ENCODE measurements at regions not wholly inside any gene's neighbourhood (a gene's known extent, or its start where the extent isn't known, plus 50 kb on each side); places are given as distances from the start of the nearest gene placed in this dataset.

DNA sequence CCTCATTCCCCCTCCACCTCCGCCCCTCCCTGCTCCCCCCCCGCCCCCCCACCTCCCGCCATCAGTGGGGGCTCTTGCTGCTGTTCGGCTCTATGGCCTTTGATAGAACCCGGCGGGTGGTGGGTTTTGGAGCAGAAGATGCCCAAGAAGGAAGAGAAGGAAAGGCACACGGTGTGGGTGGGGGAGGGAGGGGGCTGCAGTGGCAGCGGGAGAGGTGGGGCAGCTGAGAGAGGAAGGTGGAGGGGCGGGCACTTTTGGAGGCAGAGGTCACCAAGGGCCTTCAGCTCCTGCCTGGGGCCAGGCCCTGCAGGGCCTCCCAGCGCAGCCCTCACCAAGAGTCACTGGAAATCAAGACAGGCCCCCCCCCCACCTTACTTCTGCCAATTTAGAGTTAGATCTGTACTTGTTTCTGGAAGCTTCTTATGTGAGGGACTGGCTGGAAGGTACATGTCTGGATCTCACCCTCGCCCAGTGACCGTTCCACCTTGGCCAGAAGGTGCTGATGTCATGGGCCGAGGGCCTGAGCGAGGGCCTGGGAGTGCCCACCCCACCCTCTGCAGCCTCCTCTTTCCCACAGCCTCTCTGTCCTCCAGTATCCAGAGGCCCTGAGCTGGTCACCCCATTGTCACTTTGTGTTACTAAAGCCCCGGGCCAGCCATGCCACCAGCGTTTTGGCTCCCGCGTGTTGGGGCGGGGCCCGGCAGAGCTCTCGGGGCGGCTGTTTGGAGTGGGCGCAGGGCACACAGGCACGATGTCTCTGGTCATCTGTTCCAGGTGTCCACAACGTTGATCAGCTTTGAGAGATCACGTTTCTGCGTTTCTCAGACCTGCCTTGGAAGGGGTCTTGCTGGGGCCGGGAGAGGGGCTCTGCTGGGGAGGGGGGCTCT is 153.9 kb downstream of the KIF26A start:
- DNase-seq = no peak

DNA sequence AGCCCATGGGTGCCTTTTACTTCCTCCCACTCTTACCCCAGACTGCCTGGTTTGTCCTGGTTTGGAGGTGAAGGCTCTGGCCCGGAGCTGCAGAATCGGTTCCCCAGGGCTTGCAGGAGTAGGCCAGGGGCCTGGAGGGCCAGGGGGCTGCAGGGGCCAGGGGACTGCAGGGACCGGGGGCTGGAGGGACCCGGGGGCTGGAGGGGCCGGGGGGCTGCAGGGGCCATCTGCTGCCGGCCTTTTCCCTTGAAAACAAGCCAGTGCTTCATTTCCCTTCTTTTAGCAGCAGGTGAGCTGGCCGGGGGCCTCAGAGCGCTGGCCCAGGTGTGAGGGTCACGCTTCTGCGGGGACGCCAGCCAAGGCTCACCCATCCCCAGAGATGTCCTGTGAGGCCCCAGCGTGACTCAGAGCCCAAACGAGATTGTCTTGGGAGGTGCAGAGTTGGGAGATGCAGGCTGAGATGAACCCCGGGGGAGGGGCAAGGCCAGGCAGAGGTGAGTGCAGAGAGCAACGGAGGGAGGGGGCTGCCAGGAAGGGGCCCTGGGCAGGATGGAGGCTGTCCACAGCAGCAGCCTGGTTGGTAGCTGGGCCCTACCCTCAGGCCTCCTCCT is 154.9 kb downstream of the KIF26A start:
- DNase-seq = no peak

DNA sequence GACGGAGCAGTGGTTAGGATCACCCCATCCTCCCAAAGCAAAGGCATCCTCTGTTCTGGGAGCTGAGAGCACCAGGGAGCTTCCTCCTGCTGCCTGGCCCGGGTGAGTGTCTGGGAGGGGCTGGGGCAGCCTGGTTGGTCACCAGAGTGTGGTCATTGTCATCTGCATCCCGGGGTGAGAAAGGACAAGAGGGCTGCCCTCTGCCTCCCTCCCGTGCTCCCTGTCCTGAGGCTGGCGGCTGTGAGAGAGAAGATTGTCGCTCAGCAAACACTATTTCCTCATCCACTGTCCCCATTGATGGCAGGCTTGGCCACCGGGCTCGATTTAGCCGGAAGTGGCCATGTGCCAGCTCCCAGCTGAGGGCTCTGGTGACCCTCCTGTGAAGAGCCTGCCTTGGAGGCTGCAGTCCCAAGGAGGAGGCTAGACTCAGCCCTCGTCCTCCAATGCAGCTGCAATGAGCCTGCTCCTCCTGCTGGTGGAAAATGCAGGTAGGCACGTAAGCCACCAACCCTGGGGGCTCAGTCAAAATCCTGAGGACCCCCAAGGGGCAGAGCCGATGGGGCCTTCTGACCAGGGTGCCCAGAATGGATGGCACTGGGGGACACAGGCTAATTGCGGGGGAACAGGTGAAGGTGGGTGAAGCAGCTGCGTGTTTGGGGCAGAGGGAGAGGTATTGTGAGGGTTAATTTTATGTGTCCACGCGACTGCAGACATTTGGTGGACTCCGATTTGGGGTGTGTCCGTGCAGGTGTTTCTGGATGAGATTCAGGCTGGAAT is 155.7 kb downstream of the KIF26A start:
- DNase-seq = no peak

DNA sequence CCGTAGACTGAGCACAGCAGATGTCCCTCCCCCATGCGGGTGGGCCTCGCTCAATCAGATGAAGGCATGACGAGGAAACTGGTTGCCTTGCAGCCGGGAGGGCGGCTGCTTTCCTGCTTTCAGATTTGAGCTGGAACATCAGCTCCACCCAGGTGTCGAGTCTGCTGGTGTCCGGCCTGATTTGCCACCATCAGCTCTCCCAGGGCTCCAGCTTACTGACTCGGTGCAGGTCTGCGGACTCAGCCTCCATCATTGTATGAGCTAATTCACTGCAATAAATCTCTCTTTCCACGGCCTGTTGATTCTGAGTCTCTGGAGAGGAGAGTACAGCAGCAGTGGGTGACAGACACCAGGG is 156.2 kb downstream of the KIF26A start:
- DNase-seq = no peak

DNA sequence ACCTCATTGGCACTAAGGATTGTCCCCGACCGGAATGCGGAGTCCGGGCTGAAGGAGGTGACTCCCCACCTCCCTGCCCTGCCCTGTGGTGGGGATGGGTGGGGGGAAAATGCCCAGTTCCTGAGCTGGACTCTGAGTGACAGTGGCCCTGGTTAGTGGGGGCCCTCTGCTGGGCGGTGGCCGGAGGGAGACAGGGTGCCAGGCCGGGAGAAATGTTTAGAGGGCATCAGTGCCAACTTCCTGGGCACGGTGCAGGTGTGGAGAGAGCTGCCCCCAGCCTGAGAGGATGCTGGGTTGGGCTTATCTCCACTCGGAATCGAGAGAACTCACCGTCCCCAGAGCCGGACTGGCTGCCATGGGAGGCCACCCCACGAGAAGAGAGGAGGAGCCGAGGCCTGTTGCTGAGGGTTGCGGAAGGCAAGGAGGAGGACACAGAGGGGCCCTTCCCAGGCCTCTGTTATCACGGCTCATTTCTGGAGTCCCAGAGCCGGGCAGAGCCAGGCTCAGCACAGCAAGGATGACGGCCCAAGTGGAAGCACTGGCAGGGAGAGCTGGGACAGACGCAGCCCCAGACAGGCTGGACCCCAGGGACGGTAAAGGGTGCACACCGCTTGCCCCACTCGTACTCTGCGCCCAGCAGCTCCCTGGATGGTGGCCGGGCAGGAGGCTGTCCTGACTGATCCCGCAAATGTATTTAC is 156.7 kb downstream of the KIF26A start:
- DNase-seq = no peak

DNA sequence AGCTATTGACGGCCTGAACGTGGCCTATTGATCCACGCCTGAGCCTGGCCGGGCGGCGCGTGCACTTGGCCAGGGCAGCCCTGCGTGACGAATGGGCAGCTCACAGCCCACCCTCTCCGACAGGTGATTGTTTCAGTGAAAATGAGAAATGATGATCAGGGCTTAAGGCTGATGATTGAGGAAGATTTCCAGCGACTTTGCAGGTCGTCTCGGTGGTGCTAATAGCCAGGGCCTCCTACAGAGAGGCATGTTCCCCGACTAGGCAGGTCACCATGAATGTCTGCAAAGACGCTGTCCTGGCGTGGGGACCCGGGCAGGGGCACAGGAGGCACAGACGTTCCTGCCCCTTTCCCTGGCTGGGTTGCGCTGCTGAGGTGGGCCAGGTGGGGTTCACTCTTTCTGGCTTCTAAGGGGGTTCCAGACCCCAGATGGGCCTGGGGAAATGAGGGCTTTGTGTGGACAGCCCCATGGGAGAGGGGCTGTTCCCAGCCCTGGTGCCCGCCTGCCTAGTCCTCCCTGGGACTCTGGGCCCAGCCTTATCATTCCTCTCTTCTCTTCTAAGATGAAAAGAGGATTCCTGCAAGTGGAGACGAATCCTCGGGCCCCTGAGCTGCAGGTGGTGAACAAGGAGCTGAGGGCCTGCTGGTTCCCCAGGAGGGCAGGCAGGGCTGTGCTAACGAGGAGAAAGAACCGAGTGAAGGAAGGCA is 157.4 kb downstream of the KIF26A start:
- DNase-seq = no peak

DNA sequence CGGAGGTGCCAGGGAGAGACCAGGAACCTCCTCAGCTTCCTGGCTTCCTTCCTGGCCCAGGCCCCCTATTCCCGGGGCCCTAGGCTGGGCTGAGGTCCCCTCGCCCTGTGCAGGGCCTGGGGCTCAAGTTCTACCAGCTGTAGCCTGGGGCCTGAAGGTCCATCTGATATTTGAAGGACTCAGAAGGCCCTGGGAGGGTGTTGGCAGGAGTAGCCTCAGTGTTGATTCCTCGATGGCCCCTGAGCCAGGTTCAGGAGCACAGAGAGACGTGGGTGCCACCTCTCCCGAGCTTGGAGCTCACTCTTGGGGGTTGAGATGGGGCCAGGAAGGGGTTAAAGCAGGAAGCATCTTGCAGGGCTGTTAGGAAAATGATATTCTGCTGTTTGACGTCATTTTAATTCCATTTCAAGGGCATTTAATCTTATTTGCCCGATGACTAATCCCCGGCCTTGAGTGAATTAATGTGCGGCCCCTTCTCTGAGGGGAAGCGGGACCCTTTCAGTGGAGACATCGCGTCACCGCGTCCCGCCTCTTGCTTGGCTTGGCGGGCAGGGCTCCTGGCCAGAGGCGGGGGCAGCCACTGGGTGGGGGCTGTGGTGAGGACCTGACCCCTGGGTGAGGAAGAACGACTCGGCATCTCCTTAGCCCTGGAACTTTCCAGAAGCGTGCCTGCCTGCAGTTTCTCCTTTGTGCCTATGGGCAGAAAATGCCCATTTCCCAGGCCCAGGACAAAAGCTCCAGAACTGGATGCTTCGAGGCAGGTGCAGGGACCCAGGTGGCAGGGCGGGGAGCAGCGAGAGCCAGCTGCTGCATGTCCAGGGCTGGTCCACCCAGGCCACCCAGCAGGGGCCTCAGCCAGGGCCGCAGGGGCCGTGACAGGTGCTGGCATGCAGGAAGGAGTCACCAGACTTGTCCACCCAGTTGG is 158.3 kb downstream of the KIF26A start:
- no peak for DNase-seq

DNA sequence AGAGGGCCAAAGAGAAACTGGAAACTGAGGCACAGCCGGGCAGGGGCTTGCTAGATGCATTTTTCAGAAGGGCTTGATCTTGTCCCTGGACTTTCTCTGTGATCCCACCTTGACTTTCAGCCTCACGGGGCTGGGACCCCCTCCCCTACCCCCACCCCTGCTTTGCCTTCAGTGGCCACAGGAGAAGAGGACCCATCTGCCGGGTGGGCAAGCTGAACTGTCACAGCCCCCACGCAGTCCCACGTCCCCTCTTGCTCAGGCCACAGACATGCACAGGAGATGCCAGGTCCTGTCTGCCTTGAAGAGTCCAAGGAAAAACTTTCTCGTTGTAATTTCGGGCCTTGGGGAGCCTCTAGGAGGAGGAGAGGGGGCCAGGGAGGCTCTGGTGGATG is 158.9 kb downstream of the KIF26A start:
- DNase-seq = no peak

DNA sequence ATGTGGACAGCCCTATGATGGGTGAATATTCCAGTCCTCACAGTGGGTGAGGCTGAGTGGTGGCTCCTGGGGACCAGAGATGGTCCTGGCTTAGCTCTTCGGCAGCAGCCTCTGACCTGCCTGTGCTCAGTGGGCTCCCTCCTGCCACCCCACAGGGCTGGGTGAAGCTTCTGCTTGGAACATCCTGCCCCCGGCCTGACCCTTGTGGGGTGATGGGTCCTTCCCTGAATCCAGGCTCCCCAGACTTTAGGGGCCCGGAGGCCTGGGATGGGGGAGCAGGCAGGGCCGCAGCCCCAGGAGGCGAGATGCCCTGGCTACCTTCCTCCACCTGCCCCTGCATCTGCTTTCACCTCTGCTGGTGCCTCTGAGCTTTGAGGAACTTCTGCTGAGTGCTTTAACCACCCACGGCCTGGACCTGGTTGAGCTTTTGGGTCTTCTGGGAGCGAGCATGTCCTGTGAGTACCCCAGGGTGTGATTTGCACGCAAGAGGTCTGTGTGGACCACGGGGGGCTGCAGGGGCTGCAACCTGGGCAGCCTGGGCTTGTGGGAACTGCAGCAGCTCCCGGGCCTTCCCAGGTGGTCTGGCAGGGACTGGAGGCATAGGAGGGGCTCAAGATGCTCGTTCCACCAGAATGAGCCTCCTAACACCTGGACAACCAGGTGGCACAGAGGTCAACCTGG is 159.5 kb downstream of the KIF26A start:
- no peak for DNase-seq

DNA sequence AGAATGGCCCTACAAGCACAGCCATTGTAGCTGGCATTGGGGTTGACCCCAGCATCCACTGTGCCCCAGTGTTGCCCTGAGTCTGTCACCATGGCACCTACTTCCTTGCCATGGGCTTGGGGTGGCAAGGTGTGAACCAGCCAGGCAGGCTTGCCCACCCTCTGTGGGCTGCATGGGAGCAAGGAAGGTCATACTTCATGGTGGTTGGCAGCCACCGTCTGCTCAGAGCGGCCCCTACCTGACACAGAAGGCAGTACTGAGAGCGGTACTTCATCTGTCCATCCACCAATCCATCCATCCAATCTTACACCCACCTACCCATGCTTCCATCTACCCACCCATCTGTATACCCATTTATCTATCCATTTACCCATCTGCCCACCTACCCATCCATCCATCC is 160.1 kb downstream of the KIF26A start:
- DNase-seq = no peak

DNA sequence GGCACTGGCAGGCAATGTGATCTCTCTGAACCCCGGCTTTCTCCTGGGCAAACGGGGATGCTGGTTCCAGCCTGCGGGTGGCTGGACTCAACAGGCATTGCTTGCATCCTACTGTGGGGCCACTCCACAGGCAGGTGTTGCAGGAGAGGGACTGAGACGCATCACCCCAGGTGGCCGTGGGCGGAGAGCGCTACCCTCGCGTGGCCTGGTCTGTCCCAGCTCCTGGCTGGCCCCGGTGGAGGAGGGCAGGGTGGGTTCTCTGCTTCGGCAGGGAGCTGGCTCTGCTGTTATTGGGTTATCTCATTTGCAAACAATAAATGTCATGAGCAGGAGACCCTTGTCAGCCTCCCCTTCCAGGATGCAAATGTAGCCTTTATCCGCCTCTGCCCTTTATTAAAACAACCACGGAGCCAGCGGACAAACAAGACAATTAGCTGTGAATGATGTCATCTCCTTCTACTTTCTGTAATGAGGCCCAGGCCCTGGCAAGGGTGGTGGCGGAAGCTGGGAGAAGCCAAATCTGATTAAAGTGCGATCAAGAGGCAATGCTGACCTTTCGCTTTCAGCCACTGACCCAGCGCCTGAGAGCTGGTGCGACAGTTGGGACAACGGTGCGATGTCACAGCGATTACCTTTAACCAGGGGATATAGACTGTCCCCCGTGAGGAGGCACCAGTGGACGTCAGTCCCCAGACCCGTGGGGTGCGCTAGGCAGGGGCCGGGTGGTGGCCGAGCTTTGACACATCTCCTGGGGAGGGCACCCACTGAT is 161.8 kb downstream of the KIF26A start:
- no peak for DNase-seq

DNA sequence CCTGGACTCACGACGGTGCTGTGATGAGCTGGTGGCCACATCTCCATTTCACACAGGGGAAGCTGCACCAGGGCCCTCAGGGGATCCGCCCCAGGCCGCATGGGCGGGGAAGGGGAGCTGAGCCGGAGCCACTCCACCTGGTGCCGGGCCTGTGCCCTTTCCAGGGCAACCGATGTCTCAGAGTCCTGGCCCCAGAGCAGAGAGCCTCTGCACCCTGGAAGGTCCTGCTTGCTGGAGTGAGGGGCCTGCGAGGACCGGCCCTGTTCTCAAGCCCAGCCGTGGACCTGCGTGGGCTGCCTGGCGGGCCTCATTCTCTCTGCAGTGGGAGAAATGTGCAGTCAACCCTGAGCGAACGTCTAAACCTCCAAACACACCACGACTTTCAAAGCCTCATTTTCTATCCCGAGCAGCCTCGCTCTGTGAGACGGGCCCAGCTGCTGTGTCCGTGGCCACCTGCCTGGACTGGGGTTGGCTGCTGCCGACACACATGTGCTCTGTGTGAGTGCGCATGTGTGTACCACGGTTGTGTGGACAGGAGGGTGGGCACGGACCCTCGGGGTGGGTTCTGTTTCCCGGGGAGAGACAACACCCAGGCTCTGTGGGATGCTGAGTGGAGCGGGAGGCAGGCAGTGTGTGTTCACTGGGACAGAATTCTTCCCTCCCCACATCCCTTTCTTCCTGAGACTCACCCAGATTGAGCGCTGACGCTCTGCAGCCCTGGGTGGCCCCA is 163.5 kb downstream of the KIF26A start:
- DNase-seq = no peak

DNA sequence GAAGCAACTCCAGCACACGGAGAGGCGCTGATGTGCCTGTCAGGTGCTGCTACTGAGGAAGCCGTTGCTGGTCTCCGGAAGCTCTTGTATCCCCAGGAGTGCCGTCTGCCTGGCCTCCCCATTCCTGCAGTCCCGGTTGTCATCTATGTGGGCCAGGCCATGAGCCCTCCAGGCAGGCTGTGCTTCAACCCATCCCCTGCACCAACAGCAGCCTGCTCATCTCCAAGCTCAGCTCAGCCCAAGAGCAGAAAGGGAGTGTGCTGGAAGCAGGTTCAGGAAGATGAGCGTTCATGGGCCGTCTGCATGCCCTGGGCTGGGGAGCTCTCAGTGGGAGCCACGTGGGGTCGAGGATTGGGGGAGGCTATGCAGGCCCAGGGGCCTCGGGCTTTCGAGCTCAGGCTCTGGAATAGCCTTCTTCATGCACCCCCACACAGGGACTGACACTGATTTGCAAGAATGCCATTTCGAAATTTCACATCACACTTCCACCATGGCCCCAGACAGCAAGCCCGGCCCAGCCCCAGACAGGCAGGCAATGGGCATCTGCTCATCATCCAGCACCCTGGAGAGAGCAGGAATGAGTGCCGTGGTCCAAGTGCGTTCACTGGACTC is 164.5 kb downstream of the KIF26A start:
- no peak for DNase-seq

DNA sequence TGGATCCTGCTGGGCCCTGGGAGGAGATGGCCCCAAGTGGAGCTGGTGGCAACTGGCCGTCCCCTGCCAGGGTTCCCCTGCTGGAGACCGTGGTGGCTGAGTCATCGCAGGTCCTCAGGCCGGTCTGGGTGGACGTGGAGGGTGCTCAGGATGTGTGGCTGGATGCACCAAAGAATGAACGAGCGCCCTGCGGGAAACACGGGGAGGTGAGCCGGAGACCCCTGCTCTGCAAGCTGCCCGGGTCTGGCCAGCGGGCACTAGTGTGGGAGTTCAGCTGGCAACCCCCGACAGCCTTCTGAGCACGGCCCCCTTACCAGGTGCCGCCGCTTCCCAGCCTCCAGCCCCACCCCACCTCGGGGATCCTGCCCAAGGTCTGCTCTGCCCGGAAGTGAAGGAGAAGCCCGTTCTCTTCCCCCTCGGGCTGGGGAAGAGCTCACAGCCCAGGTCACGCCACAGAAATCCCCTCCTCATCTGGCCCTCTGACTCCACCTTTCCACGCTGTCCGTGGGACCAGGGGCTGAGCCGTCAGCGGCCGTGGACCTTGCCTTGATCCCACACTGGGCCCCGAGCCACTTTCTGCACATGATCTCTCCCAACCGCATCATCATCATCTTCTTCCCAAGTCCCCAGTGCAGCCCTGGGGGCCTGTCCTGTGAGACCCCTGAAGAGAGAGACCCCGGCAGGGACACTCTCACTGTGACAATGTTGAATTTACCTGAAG is 165.5 kb downstream of the KIF26A start:
- DNase-seq = no peak

DNA sequence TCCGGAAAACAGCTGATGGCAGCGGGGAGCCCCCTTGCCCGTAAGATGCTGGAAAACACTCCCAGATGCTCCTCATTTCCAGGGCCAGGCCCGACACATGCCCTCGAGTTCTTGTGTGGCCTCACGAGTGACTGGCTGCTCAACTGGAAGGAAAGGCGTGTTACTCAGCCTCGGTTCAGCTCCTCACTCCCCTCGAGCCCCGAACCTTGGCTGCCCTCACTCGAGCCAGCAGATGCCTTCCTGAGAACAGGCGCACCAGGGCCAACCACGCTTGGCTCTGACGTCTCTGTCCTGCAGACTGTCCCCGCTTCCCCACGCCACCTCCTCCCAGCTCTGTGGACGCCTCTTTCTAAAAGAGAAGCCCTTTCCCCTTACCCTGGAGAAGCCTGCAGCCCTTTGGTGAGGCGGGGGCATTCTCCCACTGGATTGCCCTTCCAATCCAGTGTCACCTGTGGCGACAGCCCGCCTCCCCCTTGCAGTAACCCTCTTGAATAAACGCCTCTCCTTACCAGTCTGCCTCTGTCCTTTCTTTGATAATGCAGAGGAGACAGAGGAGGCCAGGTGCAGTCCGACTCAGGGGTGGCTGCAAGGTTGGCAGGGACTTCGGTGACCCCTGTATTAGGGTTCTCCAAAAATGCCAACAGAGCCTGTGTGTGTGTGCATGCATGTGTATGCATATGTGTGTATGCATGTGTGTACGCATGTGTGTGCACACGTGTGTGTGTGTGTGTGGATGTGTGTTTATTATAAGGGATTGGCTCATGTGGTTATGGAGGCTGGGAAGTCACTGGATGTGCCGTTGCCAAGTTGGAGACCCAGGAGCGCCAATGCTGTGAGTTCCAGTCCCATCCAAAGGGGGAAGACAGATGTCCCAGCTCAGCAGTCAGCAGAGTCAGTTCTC is 166.3 kb downstream of the KIF26A start:
- no peak for DNase-seq

DNA sequence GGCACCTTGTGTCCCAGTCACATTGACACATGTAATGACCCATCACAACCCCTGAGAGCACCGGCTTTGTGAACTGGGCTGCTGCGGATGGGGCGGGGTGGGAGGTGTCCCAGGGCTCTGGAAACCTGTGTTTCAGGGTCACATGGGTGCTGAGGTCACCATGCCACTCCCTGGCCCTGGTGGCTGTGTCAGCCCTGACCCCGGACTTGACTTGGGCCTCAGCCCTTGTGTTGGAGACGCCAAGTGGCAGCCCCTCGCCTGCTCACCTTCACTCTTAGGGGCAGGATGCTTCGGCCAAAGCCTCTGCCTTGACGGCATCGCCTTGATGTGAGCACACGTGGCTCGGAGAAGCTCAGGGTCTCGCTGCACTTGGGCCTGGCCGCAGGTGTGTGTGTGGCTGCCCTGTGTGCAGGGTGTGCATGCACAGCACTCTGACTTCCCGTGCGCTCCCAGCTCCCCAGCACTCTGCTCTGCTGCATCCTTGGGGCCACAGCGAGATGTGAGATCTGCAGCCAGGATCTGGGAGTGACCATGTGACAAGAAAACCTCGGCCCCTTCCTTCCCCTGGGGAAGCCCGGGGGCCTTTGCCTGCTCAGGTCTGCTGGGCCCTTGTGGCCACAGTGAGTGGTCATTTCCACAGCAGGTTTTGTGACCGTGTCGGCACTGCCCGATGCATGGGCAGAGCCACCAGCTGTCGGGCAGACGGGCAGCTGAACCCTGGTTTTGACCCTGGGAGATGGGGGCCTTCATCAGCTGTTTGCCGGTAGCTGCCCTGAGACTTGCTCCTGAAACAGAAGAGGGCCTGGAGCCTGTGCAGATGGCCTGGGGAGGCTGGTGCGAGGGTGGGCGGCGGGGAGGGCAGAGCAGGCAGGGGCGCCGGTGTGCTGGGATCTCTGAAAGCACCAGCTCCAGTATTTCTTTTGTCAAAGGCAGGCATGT is 167.4 kb downstream of the KIF26A start:
- DNase-seq = no peak

Measured in DMS53 (cell line).